Left ventricle myocardium inferior (tissue), 1 donor: ENCODE measurements at regions not wholly inside any gene's neighbourhood (a gene's known extent, or its start where the extent isn't known, plus 50 kb on each side); places are given as distances from the start of the nearest gene placed in this dataset.

Source experiments
- DNase-seq: peaks from one replicate; pipeline ENCODE4 v3.0.0-alpha.2; 2020
- H3K27ac ChIP-seq: fragments of 200-600 bp; replicated peaks from 2 replicates; pipeline ENCODE4 v1.8.0; 2021
- H3K27me3 ChIP-seq: fragments of 200-600 bp; 2 replicates; pipeline ENCODE4 v1.8.0; 2021; ENCODE audit warnings: low read depth
- H3K36me3 ChIP-seq: fragments of 200-600 bp; 2 replicates; pipeline ENCODE4 v1.8.0; 2021
- H3K4me1 ChIP-seq: fragments of 200-600 bp; 2 replicates; pipeline ENCODE4 v1.8.0; 2021
- H3K4me3 ChIP-seq: fragments of 200-600 bp; 2 replicates; pipeline ENCODE4 v1.8.0; 2021; ENCODE audit warnings: mild to moderate bottlenecking, moderate library complexity
- H3K9me3 ChIP-seq: fragments of 200-600 bp; replicated peaks from 2 replicates; pipeline ENCODE4 v1.8.0; 2021
- CTCF ChIP-seq: fragments of 200-600 bp; IDR thresholded peaks from 2 replicates; pipeline ENCODE4 v1.8.0; 2021; ENCODE audit warnings: antibody characterized with exemption, mild to moderate bottlenecking, borderline replicate concordance
- intact Hi-C: fragments of 100-400 bp; cut with micrococcal nuclease; formaldehyde crosslinking; loops from one replicate; pipeline ENCODE4 v1.11.0; 2022
- donor health status: DM: no; HTN: yes; CAD: no; lungs with severe emphysema.

DNA sequence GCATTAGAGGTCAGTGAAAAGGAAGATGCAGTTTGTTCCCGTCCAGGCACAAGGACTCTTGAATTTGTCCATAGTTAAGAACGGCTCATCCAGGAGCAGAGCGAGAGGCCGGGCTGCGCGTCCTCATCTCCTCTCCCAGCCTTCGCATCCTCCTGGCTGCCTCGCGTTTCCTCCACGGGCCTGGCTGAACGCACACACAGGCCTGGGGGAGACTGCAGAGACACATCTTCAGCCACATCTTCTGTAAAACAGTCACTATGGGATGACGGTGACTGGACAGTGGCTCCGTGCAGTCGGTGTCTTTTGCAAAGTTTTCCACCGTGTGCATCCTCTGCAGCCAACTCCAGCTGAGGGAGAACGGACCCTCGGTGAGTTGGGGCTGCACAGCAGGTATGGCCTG, 89.7 kb downstream of the PSMG1 start:
- no peaks in the 10 kb centered on the region for H3K27me3 ChIP-seq
- H3K27ac ChIP-seq, result peak overlapping the region; percentile 46
- no peaks in the 10 kb centered on the region for H3K9me3 ChIP-seq
- peaks cover 38% of the 10 kb centered on the region for H3K4me1 ChIP-seq
- H3K4me3 ChIP-seq, result no peak overlapping the region
- intact Hi-C loops, result no loop called here
- no peak for DNase-seq
- no peak for TF ChIP-seq CTCF
- H3K36me3 ChIP-seq, result no peaks in the 10 kb centered on the region

GRCh38 chr21:39088831-39089380, 94.3 kb downstream of the PSMG1 start:
- Histone ChIP-seq H3K27me3 (no peaks in the 10 kb centered on the region), H3K27ac (peak overlapping the region; percentile 94), H3K4me3 (no peak overlapping the region), H3K9me3 (no peaks in the 10 kb centered on the region), H3K36me3 (no peaks in the 10 kb centered on the region), H3K4me1 (peaks cover 40% of the 10 kb centered on the region)
- DNase-seq, result no peak
- intact Hi-C loops, result no loop called here
- TF ChIP-seq CTCF, result peak; percentile 26

DNA sequence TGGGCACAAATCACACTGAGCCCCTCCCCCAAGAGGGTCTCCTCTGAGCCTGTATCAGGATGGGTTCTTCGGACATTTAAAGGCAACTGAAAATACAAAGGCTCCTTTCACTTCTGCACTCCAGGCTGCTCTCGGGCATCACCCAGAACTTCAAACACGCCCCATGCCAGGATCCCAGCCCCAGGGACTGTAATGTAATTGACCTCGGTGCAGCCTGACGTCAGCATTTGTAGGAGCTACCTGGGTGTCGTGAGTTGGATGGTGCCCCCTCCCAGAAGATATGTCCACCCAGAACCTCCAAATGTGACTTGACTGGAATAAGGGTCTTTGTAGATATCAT, 95.2 kb downstream of the PSMG1 start:
- Histone ChIP-seq H3K4me3 (peak overlapping the region; percentile 49), H3K27me3 (no peaks in the 10 kb centered on the region), H3K27ac (peak overlapping the region; percentile 94), H3K9me3 (no peaks in the 10 kb centered on the region), H3K4me1 (peaks cover 45% of the 10 kb centered on the region), H3K36me3 (no peaks in the 10 kb centered on the region)
- no peak for DNase-seq
- intact Hi-C loops, result no loop called here
- no peak for TF ChIP-seq CTCF

GRCh38 chr21:39087238-39088030, 95.8 kb downstream of the PSMG1 start:
- Histone ChIP-seq H3K4me3 (peak overlapping the region; percentile 49), H3K36me3 (no peaks in the 10 kb centered on the region), H3K9me3 (no peaks in the 10 kb centered on the region), H3K4me1 (peaks cover 49% of the 10 kb centered on the region), H3K27me3 (no peaks in the 10 kb centered on the region), H3K27ac (peak overlapping the region; percentile 94)
- intact Hi-C loops, result no loop called here
- peak; percentile 70 for DNase-seq
- no peak for TF ChIP-seq CTCF

- Histone ChIP-seq H3K27me3 (no peaks in the 10 kb centered on the region), H3K36me3 (no peaks in the 10 kb centered on the region), H3K4me1 (peaks cover 49% of the 10 kb centered on the region), H3K27ac (peak overlapping the region; percentile 94), H3K9me3 (no peaks in the 10 kb centered on the region), H3K4me3 (no peak overlapping the region)
- intact Hi-C loops, result no loop called here
- no peak for DNase-seq
- peak; percentile 26 for TF ChIP-seq CTCF
Observed at GRCh38 chr21:39086547-39086946, 96.7 kb downstream of the PSMG1 start.
